ENCODE measurements at regions not wholly inside any gene's neighbourhood (a gene's known extent, or its start where the extent isn't known, plus 50 kb on each side); places are given as distances from the start of the nearest gene placed in this dataset.

- Histone ChIP-seq H3K27ac (ENCODE audit: low read depth, low read length) (no peak overlapping the region), H3K36me3 (ENCODE audit: insufficient read depth, low read length) (no peaks in the 10 kb centered on the region), H3K9me3 (ENCODE audit: insufficient read depth, low read depth, low read length) (no peaks in the 10 kb centered on the region), H3K4me1 (ENCODE audit: insufficient read depth, low read length) (no peaks in the 10 kb centered on the region), H3K79me2 (ENCODE audit: insufficient read depth, low read length) (no peaks in the 10 kb centered on the region), H2AFZ (ENCODE audit: low read depth, low read length) (no peak overlapping the region), H3K9ac (ENCODE audit: low read length) (no peak overlapping the region), H3K4me2 (ENCODE audit: low read length) (no peak overlapping the region), H3K27me3 (ENCODE audit: insufficient read depth, low read length) (no peaks in the 10 kb centered on the region), H3K4me3 (ENCODE audit: insufficient read depth, low read depth, low read length) (no peak overlapping the region), H4K20me1 (ENCODE audit: insufficient read depth, low read length) (no peaks in the 10 kb centered on the region)
- H3K36me3 Mint-ChIP-seq (ENCODE audit: low read depth, unreplicated experiment): no peaks in the 10 kb centered on the region
- no peaks in the 10 kb centered on the region for H3K4me1 Mint-ChIP-seq (ENCODE audit: low read depth, unreplicated experiment)
- no peak overlapping the region for H3K4me3 Mint-ChIP-seq (ENCODE audit: unreplicated experiment)
- no peaks in the 10 kb centered on the region for H3K9me3 Mint-ChIP-seq (ENCODE audit: unreplicated experiment)
- no peak overlapping the region for H3K27ac Mint-ChIP-seq (ENCODE audit: unreplicated experiment)
- TF ChIP-seq, protein P1, sequence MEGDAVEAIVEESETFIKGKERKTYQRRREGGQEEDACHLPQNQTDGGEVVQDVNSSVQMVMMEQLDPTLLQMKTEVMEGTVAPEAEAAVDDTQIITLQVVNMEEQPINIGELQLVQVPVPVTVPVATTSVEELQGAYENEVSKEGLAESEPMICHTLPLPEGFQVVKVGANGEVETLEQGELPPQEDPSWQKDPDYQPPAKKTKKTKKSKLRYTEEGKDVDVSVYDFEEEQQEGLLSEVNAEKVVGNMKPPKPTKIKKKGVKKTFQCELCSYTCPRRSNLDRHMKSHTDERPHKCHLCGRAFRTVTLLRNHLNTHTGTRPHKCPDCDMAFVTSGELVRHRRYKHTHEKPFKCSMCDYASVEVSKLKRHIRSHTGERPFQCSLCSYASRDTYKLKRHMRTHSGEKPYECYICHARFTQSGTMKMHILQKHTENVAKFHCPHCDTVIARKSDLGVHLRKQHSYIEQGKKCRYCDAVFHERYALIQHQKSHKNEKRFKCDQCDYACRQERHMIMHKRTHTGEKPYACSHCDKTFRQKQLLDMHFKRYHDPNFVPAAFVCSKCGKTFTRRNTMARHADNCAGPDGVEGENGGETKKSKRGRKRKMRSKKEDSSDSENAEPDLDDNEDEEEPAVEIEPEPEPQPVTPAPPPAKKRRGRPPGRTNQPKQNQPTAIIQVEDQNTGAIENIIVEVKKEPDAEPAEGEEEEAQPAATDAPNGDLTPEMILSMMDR (IDR thresholded peaks at IDR 0.05; ENCODE audit: insufficient read depth, low read depth, low read length): no peak
- TF ChIP-seq EZH2 (IDR thresholded peaks at IDR 0.05; ENCODE audit: insufficient read depth, low read length): no peak
- no peak for DNase-seq (ENCODE audit: low read depth)
- peaks cover 3% of the 10 kb centered on the region for H3K27me3 Mint-ChIP-seq (ENCODE audit: low read depth, unreplicated experiment)
- FAIRE-seq: no peak
Measured at GRCh38 chr7:51518646-51519045, 202.0 kb upstream of the COBL start.

GRCh38 chr7:51517187-51517586 is 200.6 kb upstream of the COBL start:
- FAIRE-seq: no peak
- no peaks in the 10 kb centered on the region for H3K27me3 Mint-ChIP-seq (ENCODE audit: low read depth, unreplicated experiment)
- H3K27ac Mint-ChIP-seq (ENCODE audit: unreplicated experiment): no peak overlapping the region

GRCh38 chr7:51501620-51502019 is 185.0 kb upstream of the COBL start:
- Histone ChIP-seq H3K4me3 (ENCODE audit: insufficient read depth, low read depth, low read length) (no peak overlapping the region), H3K27ac (ENCODE audit: low read depth, low read length) (no peak overlapping the region), H2AFZ (ENCODE audit: low read depth, low read length) (no peak overlapping the region), H4K20me1 (ENCODE audit: insufficient read depth, low read length) (no peaks in the 10 kb centered on the region), H3K4me1 (ENCODE audit: insufficient read depth, low read length) (no peaks in the 10 kb centered on the region), H3K9me3 (ENCODE audit: insufficient read depth, low read depth, low read length) (no peaks in the 10 kb centered on the region), H3K9ac (ENCODE audit: low read length) (no peak overlapping the region), H3K36me3 (ENCODE audit: insufficient read depth, low read length) (no peaks in the 10 kb centered on the region), H3K4me2 (ENCODE audit: low read length) (no peak overlapping the region), H3K79me2 (ENCODE audit: insufficient read depth, low read length) (no peaks in the 10 kb centered on the region), H3K27me3 (ENCODE audit: insufficient read depth, low read length) (no peaks in the 10 kb centered on the region)
- TF ChIP-seq, protein P1 (IDR thresholded peaks at IDR 0.05; ENCODE audit: insufficient read depth, low read depth, low read length): no peak
- TF ChIP-seq EZH2 (IDR thresholded peaks at IDR 0.05; ENCODE audit: insufficient read depth, low read length): no peak
- Mint-ChIP-seq H3K4me1 (ENCODE audit: low read depth, unreplicated experiment) (peaks cover 2% of the 10 kb centered on the region), H3K36me3 (ENCODE audit: low read depth, unreplicated experiment) (no peaks in the 10 kb centered on the region), H3K9me3 (ENCODE audit: unreplicated experiment) (peaks cover 3% of the 10 kb centered on the region), H3K4me3 (ENCODE audit: unreplicated experiment) (no peak overlapping the region), H3K27ac (ENCODE audit: unreplicated experiment) (no peak overlapping the region), H3K27me3 (ENCODE audit: low read depth, unreplicated experiment) (peaks cover 3% of the 10 kb centered on the region)
- FAIRE-seq (no peak), DNase-seq (ENCODE audit: low read depth) (no peak)

More at GRCh38 chr7:51517187-51517586, 200.6 kb upstream of the COBL start:
- H3K79me2 ChIP-seq (ENCODE audit: insufficient read depth, low read length): no peaks in the 10 kb centered on the region
- no peaks in the 10 kb centered on the region for H3K27me3 ChIP-seq (ENCODE audit: insufficient read depth, low read length)
- Mint-ChIP-seq H3K4me3 (ENCODE audit: unreplicated experiment) (no peak overlapping the region), H3K9me3 (ENCODE audit: unreplicated experiment) (no peaks in the 10 kb centered on the region), H3K4me1 (ENCODE audit: low read depth, unreplicated experiment) (no peaks in the 10 kb centered on the region), H3K36me3 (ENCODE audit: low read depth, unreplicated experiment) (no peaks in the 10 kb centered on the region)
- H3K9me3 ChIP-seq (ENCODE audit: insufficient read depth, low read depth, low read length): no peaks in the 10 kb centered on the region
- H3K36me3 ChIP-seq (ENCODE audit: insufficient read depth, low read length): no peaks in the 10 kb centered on the region
- H3K4me3 ChIP-seq (ENCODE audit: insufficient read depth, low read depth, low read length): no peak overlapping the region
- H3K4me1 ChIP-seq (ENCODE audit: insufficient read depth, low read length): no peaks in the 10 kb centered on the region
- no peak overlapping the region for H3K27ac ChIP-seq (ENCODE audit: low read depth, low read length)
- DNase-seq (ENCODE audit: low read depth): no peak
- H3K4me2 ChIP-seq (ENCODE audit: low read length): no peak overlapping the region
- H4K20me1 ChIP-seq (ENCODE audit: insufficient read depth, low read length): no peaks in the 10 kb centered on the region
- H3K9ac ChIP-seq (ENCODE audit: low read length): no peak overlapping the region
- TF ChIP-seq EZH2 (IDR thresholded peaks at IDR 0.05; ENCODE audit: insufficient read depth, low read length): no peak
- TF ChIP-seq, protein P1 (IDR thresholded peaks at IDR 0.05; ENCODE audit: insufficient read depth, low read depth, low read length): no peak
- no peak overlapping the region for H2AFZ ChIP-seq (ENCODE audit: low read depth, low read length)

All from astrocyte (in vitro differentiated cells and primary cell).